Spinal cord (tissue), 9 donors: ENCODE measurements at regions not wholly inside any gene's neighbourhood (a gene's known extent, or its start where the extent isn't known, plus 50 kb on each side); places are given as distances from the start of the nearest gene placed in this dataset.

ENCODE experiments used
- DNase-seq, 6 donors: peaks; one replicate each; pipeline versions ENCODE4 v3.0.0 to v3.0.0-alpha.2; 2013 to 2015; ENCODE audit warnings: low spot score in 6 of 6, low read depth in 4 of 6
- H3K27ac ChIP-seq: one replicate; pipeline ENCODE4 v1.5.1; 2013; ENCODE audit warnings: low read depth, low read length, control low read depth
- H3K27me3 ChIP-seq: one replicate; pipeline ENCODE4 v1.6.1; 2013; ENCODE audit warnings: low read length; ENCODE audit not compliant: control insufficient read depth, insufficient read depth
- H3K36me3 ChIP-seq: one replicate; pipeline ENCODE4 v1.6.1; 2013; ENCODE audit warnings: low read length; ENCODE audit not compliant: control insufficient read depth, insufficient read depth
- H3K4me1 ChIP-seq: one replicate; pipeline ENCODE4 v1.6.1; 2013; ENCODE audit warnings: low read length; ENCODE audit not compliant: control insufficient read depth, insufficient read depth
- H3K4me3 ChIP-seq: one replicate; pipeline ENCODE4 v1.5.1; 2013; ENCODE audit warnings: low read depth, low read length, control low read depth
- H3K9me3 ChIP-seq: one replicate; pipeline ENCODE4 v1.6.1; 2013; ENCODE audit warnings: low read length; ENCODE audit not compliant: control insufficient read depth, insufficient read depth
- WGBS: methylation state at CpG from one replicate; pipeline ENCODE4 v1.1.5; 2013; ENCODE audit warnings: missing lambda C conversion rate; ENCODE audit not compliant: insufficient coverage; 5-methylcytosine and 5-hydroxymethylcytosine counted together
- donor health status: healthy.

GRCh38 chr14:95034788-95035187 lies 122.5 kb downstream of the DICER1 start:
- H3K4me3 ChIP-seq, result no peak overlapping the region
- H3K27ac ChIP-seq, result no peak overlapping the region
- 31% methylated on average over 3 of the region's 5 CpGs for WGBS
- H3K4me1 ChIP-seq, result no peaks in the 10 kb centered on the region
- DNase-seq, result peak in 1 of 6 donors; percentile 22
- no peaks in the 10 kb centered on the region for H3K9me3 ChIP-seq
- H3K36me3 ChIP-seq, result no peaks in the 10 kb centered on the region
- no peaks in the 10 kb centered on the region for H3K27me3 ChIP-seq

- Histone ChIP-seq H3K27ac (no peak overlapping the region), H3K36me3 (no peaks in the 10 kb centered on the region), H3K9me3 (no peaks in the 10 kb centered on the region), H3K27me3 (no peaks in the 10 kb centered on the region), H3K4me1 (no peaks in the 10 kb centered on the region), H3K4me3 (no peak overlapping the region)
- WGBS, result 81% methylated on average over 6 of the region's 8 CpGs
- DNase-seq, result peak in 1 of 6 donors; percentile 3
Measured at GRCh38 chr14:95033682-95034632, 123.4 kb downstream of the DICER1 start.

GRCh38 chr14:95033031-95033430 lies 124.3 kb downstream of the DICER1 start:
- Histone ChIP-seq H3K9me3 (no peaks in the 10 kb centered on the region), H3K27ac (no peak overlapping the region), H3K4me3 (no peak overlapping the region), H3K4me1 (no peaks in the 10 kb centered on the region), H3K36me3 (no peaks in the 10 kb centered on the region), H3K27me3 (no peaks in the 10 kb centered on the region)
- DNase-seq, result no peak
- no CpG with 5 or more reads among the region's 4 CpGs for WGBS

GRCh38 chr14:95026851-95027463 lies 130.4 kb downstream of the DICER1 start:
- Histone ChIP-seq H3K4me3 (no peak overlapping the region), H3K9me3 (no peaks in the 10 kb centered on the region), H3K27ac (no peak overlapping the region), H3K36me3 (no peaks in the 10 kb centered on the region), H3K27me3 (no peaks in the 10 kb centered on the region), H3K4me1 (no peaks in the 10 kb centered on the region)
- WGBS, result 96% methylated on average over 6 of the region's 7 CpGs
- no peak for DNase-seq

- Histone ChIP-seq H3K9me3 (no peaks in the 10 kb centered on the region), H3K27me3 (no peaks in the 10 kb centered on the region), H3K27ac (no peak overlapping the region), H3K36me3 (no peaks in the 10 kb centered on the region), H3K4me3 (no peak overlapping the region), H3K4me1 (no peaks in the 10 kb centered on the region)
- DNase-seq, result no peak
- WGBS, result 97% methylated on average over 5 of the region's 6 CpGs
Measured at GRCh38 chr14:95025941-95026340, 131.4 kb downstream of the DICER1 start.

GRCh38 chr14:95025218-95025617 lies 132.1 kb downstream of the DICER1 start:
- H3K4me3 ChIP-seq, result no peak overlapping the region
- H3K4me1 ChIP-seq, result no peaks in the 10 kb centered on the region
- no peak for DNase-seq
- no peaks in the 10 kb centered on the region for H3K9me3 ChIP-seq
- H3K36me3 ChIP-seq, result no peaks in the 10 kb centered on the region
- WGBS, result 81% methylated on average over 4 of the region's 4 CpGs
- H3K27ac ChIP-seq, result no peak overlapping the region
- no peaks in the 10 kb centered on the region for H3K27me3 ChIP-seq

- H3K27ac ChIP-seq, result no peak overlapping the region
- H3K36me3 ChIP-seq, result no peaks in the 10 kb centered on the region
- WGBS, result 97% methylated on average over 6 of the region's 6 CpGs
- no peak for DNase-seq
- H3K4me1 ChIP-seq, result no peaks in the 10 kb centered on the region
- H3K4me3 ChIP-seq, result no peak overlapping the region
- no peaks in the 10 kb centered on the region for H3K27me3 ChIP-seq
- no peaks in the 10 kb centered on the region for H3K9me3 ChIP-seq
Measured at GRCh38 chr14:95024380-95024779, 132.9 kb downstream of the DICER1 start.

GRCh38 chr14:95023886-95024285 lies 133.4 kb downstream of the DICER1 start:
- Histone ChIP-seq H3K27me3 (no peaks in the 10 kb centered on the region), H3K4me1 (no peaks in the 10 kb centered on the region), H3K9me3 (no peaks in the 10 kb centered on the region), H3K4me3 (no peak overlapping the region), H3K27ac (no peak overlapping the region), H3K36me3 (no peaks in the 10 kb centered on the region)
- WGBS, result 70% methylated on average over 4 of the region's 4 CpGs
- DNase-seq, result no peak

GRCh38 chr14:95023115-95023514 lies 134.2 kb downstream of the DICER1 start:
- 100% methylated on average over 2 of the region's 9 CpGs for WGBS
- no peak overlapping the region for H3K4me3 ChIP-seq
- DNase-seq, result no peak
- H3K27me3 ChIP-seq, result no peaks in the 10 kb centered on the region
- no peaks in the 10 kb centered on the region for H3K9me3 ChIP-seq
- H3K36me3 ChIP-seq, result no peaks in the 10 kb centered on the region
- H3K4me1 ChIP-seq, result no peaks in the 10 kb centered on the region
- H3K27ac ChIP-seq, result no peak overlapping the region

- no peaks in the 10 kb centered on the region for H3K4me1 ChIP-seq
- DNase-seq, result no peak
- no peaks in the 10 kb centered on the region for H3K9me3 ChIP-seq
- no peak overlapping the region for H3K4me3 ChIP-seq
- H3K27ac ChIP-seq, result no peak overlapping the region
- 85% methylated on average over 2 of the region's 2 CpGs for WGBS
- no peaks in the 10 kb centered on the region for H3K36me3 ChIP-seq
- no peaks in the 10 kb centered on the region for H3K27me3 ChIP-seq
Measured at GRCh38 chr14:95021588-95021987, 135.7 kb downstream of the DICER1 start.
